Epithelial cell of proximal tubule (primary cell): ENCODE measurements at regions not wholly inside any gene's neighbourhood (a gene's known extent, or its start where the extent isn't known, plus 50 kb on each side); places are given as distances from the start of the nearest gene placed in this dataset.

ENCODE experiments used
- DNase-seq: peaks from one replicate; pipeline ENCODE4 v3.0.0-alpha.2; 2011; ENCODE audit warnings: low read depth
- H3K4me3 ChIP-seq: 2 replicates; pipeline ENCODE4 v1.5.1; 2011; ENCODE audit warnings: low read depth, mild to moderate bottlenecking, low read length
- TF ChIP-seq, protein P1 (sequence below): conservative IDR thresholded peaks from 2 replicates; pipeline ENCODE4 v1.5.1; 2012; ENCODE audit warnings: low read depth, mild to moderate bottlenecking, low read length

DNA sequence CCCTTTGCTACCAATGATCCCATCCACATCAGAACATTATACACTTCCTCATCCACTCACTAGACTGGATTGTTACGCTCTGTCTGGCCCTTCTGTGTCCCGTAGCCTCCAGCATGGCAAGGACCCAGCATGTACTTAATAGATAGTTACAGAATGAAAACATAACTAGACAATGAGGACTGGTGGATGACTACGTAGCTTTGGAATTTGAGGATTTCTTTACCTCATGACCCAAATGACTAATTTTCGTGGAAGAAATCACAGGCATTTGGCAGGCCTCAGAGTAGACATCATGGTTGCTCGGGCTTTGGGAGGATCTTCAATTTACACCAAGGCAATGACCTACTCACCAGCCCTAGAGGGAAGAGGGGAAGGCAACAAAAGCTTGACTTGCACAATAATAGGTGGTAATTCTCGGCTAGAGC, 299.8 kb downstream of the TLE1 start:
- DNase-seq = peak; percentile 100
- TF ChIP-seq, protein P1, sequence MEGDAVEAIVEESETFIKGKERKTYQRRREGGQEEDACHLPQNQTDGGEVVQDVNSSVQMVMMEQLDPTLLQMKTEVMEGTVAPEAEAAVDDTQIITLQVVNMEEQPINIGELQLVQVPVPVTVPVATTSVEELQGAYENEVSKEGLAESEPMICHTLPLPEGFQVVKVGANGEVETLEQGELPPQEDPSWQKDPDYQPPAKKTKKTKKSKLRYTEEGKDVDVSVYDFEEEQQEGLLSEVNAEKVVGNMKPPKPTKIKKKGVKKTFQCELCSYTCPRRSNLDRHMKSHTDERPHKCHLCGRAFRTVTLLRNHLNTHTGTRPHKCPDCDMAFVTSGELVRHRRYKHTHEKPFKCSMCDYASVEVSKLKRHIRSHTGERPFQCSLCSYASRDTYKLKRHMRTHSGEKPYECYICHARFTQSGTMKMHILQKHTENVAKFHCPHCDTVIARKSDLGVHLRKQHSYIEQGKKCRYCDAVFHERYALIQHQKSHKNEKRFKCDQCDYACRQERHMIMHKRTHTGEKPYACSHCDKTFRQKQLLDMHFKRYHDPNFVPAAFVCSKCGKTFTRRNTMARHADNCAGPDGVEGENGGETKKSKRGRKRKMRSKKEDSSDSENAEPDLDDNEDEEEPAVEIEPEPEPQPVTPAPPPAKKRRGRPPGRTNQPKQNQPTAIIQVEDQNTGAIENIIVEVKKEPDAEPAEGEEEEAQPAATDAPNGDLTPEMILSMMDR = no peak
- no peak overlapping the region for H3K4me3 ChIP-seq

DNA sequence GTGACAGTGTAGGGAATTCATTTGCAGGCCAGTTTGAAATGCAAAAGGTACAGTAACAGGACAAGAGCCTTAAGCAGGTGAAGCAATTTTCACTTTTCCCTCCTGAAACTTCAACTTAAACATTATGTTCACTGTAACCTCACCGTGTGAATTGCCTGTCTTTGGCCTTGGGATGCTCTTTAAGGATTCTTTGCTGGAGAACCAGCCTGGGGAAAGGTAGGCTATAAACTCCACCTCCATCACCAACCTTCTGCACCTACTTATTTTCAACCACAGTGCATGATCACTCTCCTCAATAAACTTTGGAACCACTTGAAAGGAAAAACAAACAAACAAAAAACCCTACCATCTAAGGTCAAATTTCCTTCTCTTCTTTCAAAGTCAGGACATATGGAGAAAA, 300.5 kb downstream of the TLE1 start:
- TF ChIP-seq, protein P1 = no peak
- DNase-seq = no peak
- no peak overlapping the region for H3K4me3 ChIP-seq

DNA sequence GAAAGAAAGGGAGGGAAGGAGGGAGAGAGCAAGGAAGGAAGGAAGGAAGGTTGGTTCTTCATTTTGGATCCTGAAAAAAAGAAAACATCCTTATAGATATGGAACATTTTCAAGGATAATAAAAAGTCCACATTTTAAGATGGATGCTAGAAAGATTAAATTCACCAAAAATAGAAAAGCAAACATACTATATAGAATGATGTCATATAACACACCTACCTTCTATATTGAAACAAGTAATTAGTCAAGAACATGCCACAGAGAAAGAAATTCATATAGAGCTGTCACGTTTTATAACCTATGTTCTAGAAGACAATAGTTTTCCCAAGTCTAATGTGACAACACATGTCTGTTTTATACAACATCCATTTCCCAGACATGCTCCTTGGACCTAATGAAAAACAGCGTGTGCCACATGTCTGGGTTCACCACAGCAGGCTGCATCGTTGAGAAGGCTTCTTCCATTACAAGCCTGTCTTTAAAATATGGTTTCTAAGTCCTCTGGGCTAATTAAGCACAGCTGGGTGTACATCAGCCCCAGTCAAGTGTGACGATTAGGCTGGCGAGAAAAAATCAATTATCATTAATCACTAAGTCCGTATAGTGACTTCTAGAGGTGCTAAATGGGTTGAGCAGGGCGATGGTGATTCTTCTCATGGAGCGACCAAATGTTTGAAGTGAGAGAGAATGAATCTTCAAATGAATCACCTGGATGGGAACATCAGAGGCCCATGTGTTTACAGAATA, 301.8 kb downstream of the TLE1 start:
- H3K4me3 ChIP-seq = no peak overlapping the region
- TF ChIP-seq, protein P1 = no peak
- DNase-seq = no peak

DNA sequence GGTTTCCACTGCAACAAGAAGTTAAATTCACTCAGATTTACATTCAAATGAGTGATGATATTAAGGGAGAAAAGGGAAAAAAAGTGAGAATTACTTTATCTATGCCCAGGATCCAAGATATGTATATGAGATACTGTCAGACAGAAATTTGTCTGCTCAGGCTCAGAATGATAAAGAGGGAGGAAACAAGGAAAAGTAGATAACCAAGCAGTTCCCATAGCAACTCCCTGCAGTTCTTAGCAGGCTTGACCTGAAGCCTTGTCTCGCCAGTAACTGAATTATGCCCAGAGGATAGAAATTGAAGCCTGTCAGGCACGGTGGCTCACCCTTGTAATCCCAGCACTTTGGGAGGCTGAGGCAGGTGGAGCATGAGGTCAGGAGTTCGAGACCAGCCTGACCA, 304.4 kb downstream of the TLE1 start:
- TF ChIP-seq, protein P1 = no peak
- no peak overlapping the region for H3K4me3 ChIP-seq
- DNase-seq = no peak

DNA sequence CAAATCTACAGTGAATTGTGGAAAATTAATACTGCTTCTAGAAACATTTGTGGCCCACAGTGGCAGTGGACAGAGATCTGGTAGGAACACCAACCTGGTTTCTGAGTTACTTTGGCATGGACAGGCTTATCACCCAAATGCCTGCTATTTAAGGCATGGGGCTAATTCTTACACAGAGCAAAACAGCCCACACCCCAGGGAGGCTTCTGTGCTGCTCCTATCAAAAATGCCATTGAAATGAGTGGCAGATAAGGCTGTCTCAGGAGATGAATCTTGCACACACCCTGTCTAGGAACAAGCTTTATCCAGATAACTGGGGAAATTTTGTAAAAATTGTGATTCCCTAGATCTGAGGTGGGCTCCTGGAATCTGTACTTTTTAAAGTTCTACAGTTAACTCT, 307.1 kb downstream of the TLE1 start:
- H3K4me3 ChIP-seq = no peak overlapping the region
- DNase-seq = no peak
- TF ChIP-seq, protein P1 = no peak

DNA sequence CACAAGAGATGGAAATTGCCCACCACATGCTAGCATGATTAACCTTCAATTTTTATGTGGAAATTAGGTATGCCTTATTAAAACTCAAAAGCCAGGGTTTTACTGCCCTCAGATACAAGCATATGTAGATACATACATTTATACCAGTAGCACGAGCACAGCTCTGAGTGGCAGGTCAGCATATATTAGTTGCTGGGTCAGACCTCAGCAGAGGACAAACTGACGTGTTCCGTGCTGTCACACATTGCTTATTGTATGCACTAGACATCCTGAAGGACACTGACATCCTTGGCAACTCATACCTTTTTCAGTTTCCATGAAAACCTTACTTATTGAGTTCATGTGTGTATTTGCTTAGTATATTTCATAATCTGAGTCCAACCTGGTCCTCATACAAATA, 307.7 kb downstream of the TLE1 start:
- TF ChIP-seq, protein P1 = no peak
- DNase-seq = no peak
- H3K4me3 ChIP-seq = no peak overlapping the region
